Esophagus muscularis mucosa (tissue), 4 donors: ENCODE measurements at regions not wholly inside any gene's neighbourhood (a gene's known extent, or its start where the extent isn't known, plus 50 kb on each side); places are given as distances from the start of the nearest gene placed in this dataset.
A peak's percentile ranks its signal among the peaks of the same experiment; 100 is the strongest.

Experiments
- DNase-seq: peaks from one replicate; pipeline ENCODE4 v3.0.0-alpha.2; 2017; ENCODE audit errors: extremely low spot score
- H3K27ac ChIP-seq, 4 donors: fragments of 200-600 bp; sonication (generic); replicated peaks in 1 of 4; 1 replicate in 3 of 4; 2 replicates in 1 of 4; pipeline ENCODE4 v1.5.1; 2016 to 2019; ENCODE audit warnings: mild to moderate bottlenecking in 1 of 4
- H3K27me3 ChIP-seq, 4 donors: fragments of 200-600 bp; sonication (generic); one replicate each; pipeline versions ENCODE4 v1.5.1 to v1.6.0; 2016 to 2019
- H3K36me3 ChIP-seq, 4 donors: fragments of 200-600 bp; sonication (generic); one replicate each; pipeline ENCODE4 v1.5.1; 2016 to 2019
- H3K4me1 ChIP-seq, 4 donors: fragments of 200-600 bp; sonication (generic); one replicate each; pipeline ENCODE4 v1.5.1; 2016 to 2019
- H3K4me3 ChIP-seq, 4 donors: fragments of 200-600 bp; sonication (generic); 1 replicate in 2 of 4; 2 replicates in 2 of 4; pipeline ENCODE4 v1.5.1; 2016 to 2019; ENCODE audit warnings: mild to moderate bottlenecking in 4 of 4, moderate library complexity in 1 of 4
- H3K9me3 ChIP-seq, 4 donors: fragments of 200-600 bp; sonication (generic); 1 replicate in 3 of 4; 2 replicates in 1 of 4; pipeline ENCODE4 v1.5.1; 2016 to 2019
- EP300 ChIP-seq: sonication (generic); formaldehyde crosslinking; IDR thresholded peaks from one replicate; pipeline ENCODE4 v1.6.1; 2017; ENCODE audit warnings: antibody characterized with exemption
- POLR2A ChIP-seq: fragments of 450-650 bp; IDR thresholded peaks from one replicate; pipeline ENCODE4 v1.6.1; 2017; ENCODE audit warnings: antibody characterized with exemption, moderate library complexity, mild to moderate bottlenecking, low read depth
- POLR2AphosphoS5 ChIP-seq, 2 donors: sonication (generic); formaldehyde crosslinking; IDR thresholded peaks; one replicate each; pipeline ENCODE4 v1.6.1; 2017; ENCODE audit warnings: antibody characterized with exemption in 2 of 2
- WGBS: methylation state at CpG from one replicate; pipeline ENCODE4 v1.1.5; 2018; 5-methylcytosine and 5-hydroxymethylcytosine counted together
- intact Hi-C: fragments of 100-400 bp; cut with DNase I; formaldehyde crosslinking; loops from one replicate; pipeline ENCODE4 v1.15.1; 2023
- TF ChIP-seq, protein P1 (sequence below), 3 experiments: fragments of 200-600 bp in 2 of 3; fragments of 450-650 bp in 1 of 3; sonication (generic) in 2 of 3; IDR thresholded peaks; one replicate each; pipeline ENCODE4 v1.5.1; 2017 to 2019; ENCODE audit warnings: antibody characterized with exemption in 3 of 3, mild to moderate bottlenecking in 2 of 3, moderate library complexity in 1 of 3

DNA sequence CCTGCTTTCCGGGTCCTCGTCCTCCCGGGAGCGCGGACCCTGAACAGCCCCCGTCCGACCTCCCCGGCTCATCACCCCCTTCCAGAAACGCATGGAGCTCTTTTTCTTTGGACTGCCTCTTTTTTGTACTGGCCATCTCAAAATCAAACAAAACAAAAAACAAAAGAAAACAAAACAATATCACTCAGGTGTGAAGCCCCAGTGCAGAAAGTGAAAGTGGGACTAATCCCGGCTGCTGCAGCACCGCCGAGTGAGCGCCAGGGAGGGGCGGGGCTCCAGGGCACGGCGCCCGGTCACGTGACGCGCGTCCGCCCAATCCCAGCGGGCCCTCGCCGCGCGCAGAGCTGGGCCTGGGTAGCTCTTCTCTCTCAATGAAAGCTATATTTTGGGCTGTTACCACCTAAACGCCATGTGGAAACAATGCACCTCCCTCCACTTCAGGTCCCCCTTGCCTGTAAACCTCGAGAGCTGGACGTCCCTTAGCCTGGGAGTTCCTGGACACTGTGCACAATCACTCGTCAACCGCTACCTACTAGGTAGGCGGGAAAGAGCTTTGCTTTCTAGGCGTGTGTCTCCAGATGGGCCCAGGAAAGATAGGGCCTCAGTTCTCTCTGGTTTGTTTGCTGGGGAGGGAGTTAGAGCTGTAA lies 93.7 kb upstream of the PRDM1 start:
- Histone ChIP-seq H3K4me3 (peak overlapping the region; percentile 61 to 68 (median 66)), H3K4me1 (peaks cover 20 to 41% (median 38%) of the 10 kb centered on the region in 4 donors), H3K9me3 (no peaks in the 10 kb centered on the region), H3K36me3 (no peaks in the 10 kb centered on the region), H3K27ac (peak overlapping the region in 3 of 4 donors; percentile 11 to 22 (median 22)), H3K27me3 (peaks cover 0 to 91% (median 52%) of the 10 kb centered on the region in 4 donors)
- TF ChIP-seq POLR2AphosphoS5 (IDR thresholded peaks at IDR 0.05), result peak; percentile 69 to 80
- no peak for TF ChIP-seq POLR2A
- 2% methylated on average over 32 of the region's 34 CpGs for WGBS
- intact Hi-C loops, result loop anchor here (10.0 kb wide), 2 partner anchors 332 to 508 kb away; partner anchors contain the start of gene ATG5
- DNase-seq, result no peak

DNA sequence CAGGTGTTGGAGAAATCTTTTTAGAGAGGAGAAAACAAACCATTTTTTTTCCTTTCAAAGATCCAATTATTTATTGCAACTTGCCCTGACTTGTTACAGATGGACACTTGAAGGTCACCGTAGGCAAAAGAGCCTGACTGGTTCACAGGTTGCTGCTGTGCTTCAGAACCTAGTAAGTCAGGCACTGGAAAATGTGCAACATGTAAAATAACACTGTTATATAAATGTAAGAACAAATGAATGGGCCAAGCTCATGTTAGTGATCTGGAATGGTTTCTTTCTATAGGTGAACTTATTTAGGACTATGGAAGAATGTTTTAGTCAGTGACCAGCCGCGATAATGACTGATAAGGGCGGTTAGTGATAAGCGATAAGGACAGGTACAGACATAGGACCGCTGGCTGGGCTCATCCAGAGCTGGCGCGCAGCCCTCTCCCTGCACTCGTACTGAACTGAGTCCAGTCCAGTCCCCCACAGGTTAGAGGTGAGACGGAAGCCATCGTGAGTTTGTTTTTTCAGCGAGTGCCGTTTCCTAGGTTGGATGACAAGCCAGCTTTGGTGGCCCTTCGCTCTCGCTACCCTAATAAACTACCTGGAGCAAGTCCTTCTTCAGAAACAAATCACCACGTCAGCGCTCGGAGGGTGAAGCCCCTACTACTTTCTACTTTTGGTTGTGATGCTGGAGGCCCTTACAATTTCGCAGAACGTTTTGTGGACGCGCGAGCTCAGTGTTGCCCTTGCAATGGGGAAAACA lies 94.4 kb upstream of the PRDM1 start:
- Histone ChIP-seq H3K9me3 (no peaks in the 10 kb centered on the region), H3K36me3 (no peaks in the 10 kb centered on the region), H3K4me3 (peak overlapping the region; percentile 61 to 68 (median 66)), H3K27ac (peak overlapping the region in 2 of 4 donors; percentile 22), H3K27me3 (peaks cover 0 to 91% (median 51%) of the 10 kb centered on the region in 4 donors), H3K4me1 (peaks cover 20 to 41% (median 38%) of the 10 kb centered on the region in 4 donors)
- DNase-seq, result no peak
- 11% methylated on average over 15 of the region's 23 CpGs for WGBS
- intact Hi-C loops, result loop anchor here (10.0 kb wide), 2 partner anchors 333 to 507 kb away; partner anchors contain the start of gene ATG5
- TF ChIP-seq, protein P1, sequence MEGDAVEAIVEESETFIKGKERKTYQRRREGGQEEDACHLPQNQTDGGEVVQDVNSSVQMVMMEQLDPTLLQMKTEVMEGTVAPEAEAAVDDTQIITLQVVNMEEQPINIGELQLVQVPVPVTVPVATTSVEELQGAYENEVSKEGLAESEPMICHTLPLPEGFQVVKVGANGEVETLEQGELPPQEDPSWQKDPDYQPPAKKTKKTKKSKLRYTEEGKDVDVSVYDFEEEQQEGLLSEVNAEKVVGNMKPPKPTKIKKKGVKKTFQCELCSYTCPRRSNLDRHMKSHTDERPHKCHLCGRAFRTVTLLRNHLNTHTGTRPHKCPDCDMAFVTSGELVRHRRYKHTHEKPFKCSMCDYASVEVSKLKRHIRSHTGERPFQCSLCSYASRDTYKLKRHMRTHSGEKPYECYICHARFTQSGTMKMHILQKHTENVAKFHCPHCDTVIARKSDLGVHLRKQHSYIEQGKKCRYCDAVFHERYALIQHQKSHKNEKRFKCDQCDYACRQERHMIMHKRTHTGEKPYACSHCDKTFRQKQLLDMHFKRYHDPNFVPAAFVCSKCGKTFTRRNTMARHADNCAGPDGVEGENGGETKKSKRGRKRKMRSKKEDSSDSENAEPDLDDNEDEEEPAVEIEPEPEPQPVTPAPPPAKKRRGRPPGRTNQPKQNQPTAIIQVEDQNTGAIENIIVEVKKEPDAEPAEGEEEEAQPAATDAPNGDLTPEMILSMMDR (IDR thresholded peaks at IDR 0.05), result no peak
- TF ChIP-seq POLR2A, result no peak
- no peak for TF ChIP-seq POLR2AphosphoS5 (IDR thresholded peaks at IDR 0.05)
- no peak for TF ChIP-seq EP300

DNA sequence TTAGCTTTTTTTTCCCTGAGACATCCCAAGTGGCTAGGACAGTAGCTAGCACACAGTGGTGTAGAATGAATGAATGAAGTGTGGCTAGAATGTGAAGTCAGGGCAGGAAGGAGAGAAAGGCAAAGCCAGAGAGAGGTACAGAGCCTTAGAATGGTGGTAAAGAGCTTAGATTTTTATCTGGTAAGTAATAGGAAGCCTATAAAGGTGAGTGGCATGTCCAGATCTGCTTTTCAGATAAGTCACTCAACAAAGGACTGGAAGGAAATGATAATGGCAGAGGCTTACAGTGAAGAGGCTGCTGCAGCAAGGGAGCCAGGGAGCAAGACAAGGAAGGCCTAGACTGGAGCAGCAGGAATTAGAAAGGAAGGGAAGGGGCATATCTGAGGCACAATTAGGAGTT lies 96.0 kb upstream of the PRDM1 start:
- no peaks in the 10 kb centered on the region for H3K36me3 ChIP-seq
- DNase-seq, result no peak
- no peaks in the 10 kb centered on the region for H3K9me3 ChIP-seq
- no peak for TF ChIP-seq EP300
- TF ChIP-seq, protein P1 (IDR thresholded peaks at IDR 0.05), result no peak
- TF ChIP-seq POLR2AphosphoS5 (IDR thresholded peaks at IDR 0.05), result no peak
- TF ChIP-seq POLR2A, result no peak
- peaks cover 0 to 91% (median 47%) of the 10 kb centered on the region in 4 donors for H3K27me3 ChIP-seq
- intact Hi-C loops, result loop anchor here (10.0 kb wide), 2 partner anchors 335 to 505 kb away; partner anchors contain the start of gene ATG5
- H3K4me3 ChIP-seq, result no peak overlapping the region
- H3K27ac ChIP-seq, result no peak overlapping the region
- H3K4me1 ChIP-seq, result peaks cover 25 to 51% (median 47%) of the 10 kb centered on the region in 4 donors

DNA sequence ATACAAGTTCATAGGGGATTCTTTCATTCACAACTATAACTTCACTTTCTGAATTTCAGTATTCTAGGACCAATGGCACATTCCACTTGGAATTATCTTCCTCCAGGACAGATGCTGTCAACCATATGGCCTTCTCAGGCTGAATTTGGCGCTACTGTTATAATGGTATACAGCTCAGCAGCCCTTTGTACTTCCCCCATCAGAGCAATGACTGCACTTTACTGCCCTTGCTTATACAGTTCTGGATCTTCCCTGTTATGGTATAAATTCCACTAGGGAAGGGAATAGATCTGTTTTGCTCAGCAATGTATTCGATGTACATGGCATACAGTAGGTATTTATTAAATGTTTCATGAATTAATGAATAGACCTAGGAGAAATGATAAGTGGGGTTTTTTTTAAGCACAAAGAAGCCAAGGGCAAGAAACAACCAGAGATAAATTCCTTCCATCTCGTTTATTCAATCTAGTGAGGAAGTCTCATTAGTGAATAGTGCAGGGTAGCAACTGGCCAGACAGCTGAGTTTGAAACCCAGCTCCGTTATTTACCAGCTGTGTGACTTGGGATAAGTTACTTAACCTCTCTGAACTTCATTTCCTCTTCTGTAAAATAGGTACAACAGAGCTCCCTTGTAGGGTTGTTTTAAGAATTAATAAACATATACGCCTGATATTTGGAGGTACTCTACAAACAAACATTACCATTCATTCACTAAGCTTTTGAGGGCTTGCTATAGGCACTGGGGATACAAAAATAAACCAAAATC lies 97.1 kb upstream of the PRDM1 start:
- Histone ChIP-seq H3K27me3 (peaks cover 0 to 91% (median 39%) of the 10 kb centered on the region in 4 donors), H3K4me1 (peaks cover 18 to 39% (median 36%) of the 10 kb centered on the region in 4 donors), H3K36me3 (no peaks in the 10 kb centered on the region), H3K4me3 (no peak overlapping the region), H3K9me3 (no peaks in the 10 kb centered on the region), H3K27ac (no peak overlapping the region)
- TF ChIP-seq, protein P1 (IDR thresholded peaks at IDR 0.05), result no peak
- no peak for TF ChIP-seq POLR2AphosphoS5 (IDR thresholded peaks at IDR 0.05)
- no peak for TF ChIP-seq POLR2A
- TF ChIP-seq EP300, result no peak
- intact Hi-C loops, result no loop called here
- DNase-seq, result no peak
- 82% methylated on average over 5 of the region's 5 CpGs for WGBS
